ENCODE measurements at regions not wholly inside any gene's neighbourhood (a gene's known extent, or its start where the extent isn't known, plus 50 kb on each side); places are given as distances from the start of the nearest gene placed in this dataset.

- H3K4me3 Mint-ChIP-seq: no peak overlapping the region
- H3K27me3 Mint-ChIP-seq (ENCODE audit: low read depth): no peaks in the 10 kb centered on the region
- H3K27ac Mint-ChIP-seq: no peak overlapping the region
- peaks cover 3% of the 10 kb centered on the region for H3K36me3 Mint-ChIP-seq
- peaks cover 4% of the 10 kb centered on the region; the same call in 1 of the 2 replicates for H3K9me3 Mint-ChIP-seq
- CTCF ChIA-PET: no interaction called here
- TF ChIP-seq FOXK1 (CRISPR knock-in tag; IDR thresholded peaks at IDR 0.05) (no peak), OVOL2 (CRISPR knock-in tag; IDR thresholded peaks at IDR 0.05; ENCODE audit: borderline replicate concordance) (no peak), ZNF138 (CRISPR knock-in tag; conservative IDR thresholded peaks at IDR 0.05) (no peak), ZNF281 (CRISPR knock-in tag; IDR thresholded peaks at IDR 0.05) (no peak), TCF7 (CRISPR knock-in tag; IDR thresholded peaks at IDR 0.05; ENCODE audit: low read depth) (no peak)
- peaks cover 11% of the 10 kb centered on the region for H3K4me1 Mint-ChIP-seq
- DNase-seq (ENCODE audit: low spot score) (no peak), ATAC-seq (0 out of 2 replicates have a peak, but pooled peaks have one; percentile 20)
- POLR2A ChIA-PET: no interaction called here
Measured at GRCh38 chr15:81950841-81951414, 94.9 kb downstream of the MEX3B start.

- POLR2A ChIA-PET: no interaction called here
- Mint-ChIP-seq H3K9me3 (peaks cover 4% of the 10 kb centered on the region; the same call in 1 of the 2 replicates), H3K27ac (no peak overlapping the region), H3K27me3 (ENCODE audit: low read depth) (no peaks in the 10 kb centered on the region), H3K4me1 (peaks cover 16% of the 10 kb centered on the region), H3K4me3 (no peak overlapping the region), H3K36me3 (peaks cover 3% of the 10 kb centered on the region)
- DNase-seq (ENCODE audit: low spot score): no peak
- TF ChIP-seq SOX15 (CRISPR knock-in tag; IDR thresholded peaks at IDR 0.05) (no peak), CREM (CRISPR knock-in tag; IDR thresholded peaks at IDR 0.05) (no peak), AR (CRISPR knock-in tag; IDR thresholded peaks at IDR 0.05) (no peak), MXD4 (CRISPR knock-in tag; IDR thresholded peaks at IDR 0.05; ENCODE audit: borderline replicate concordance) (no peak), ZNF281 (CRISPR knock-in tag; IDR thresholded peaks at IDR 0.05) (no peak), PRDM15 (CRISPR knock-in tag; IDR thresholded peaks at IDR 0.05) (no peak), TEAD4 (CRISPR knock-in tag; IDR thresholded peaks at IDR 0.05) (no peak)
- no peak for ATAC-seq
- CTCF ChIA-PET: interaction anchor here (0.9 kb wide), 1 partner anchor 538 kb away, joined by 3 read pairs; no protein-coding TSS in a partner anchor
Measured at GRCh38 chr15:81948751-81949150, 97.1 kb downstream of the MEX3B start.
